Right lobe of liver (tissue), 6 donors: ENCODE measurements at regions not wholly inside any gene's neighbourhood (a gene's known extent, or its start where the extent isn't known, plus 50 kb on each side); places are given as distances from the start of the nearest gene placed in this dataset.

Source experiments
- ATAC-seq, 4 donors: fragments of 200-7000 bp; cut with Tn5 transposase; one replicate each; pipeline ENCODE4 v1.9.1; 2020; ENCODE audit warnings: mild to moderate bottlenecking in 4 of 4, moderate library complexity in 4 of 4
- DNase-seq, 3 donors: peaks; one replicate each; pipeline ENCODE4 v3.0.0-alpha.2; 2020
- H3K27ac ChIP-seq, 3 donors: fragments of 200-600 bp; one replicate each; pipeline ENCODE4 v1.8.0; 2022
- H3K27me3 ChIP-seq, 2 donors: fragments of 200-600 bp; one replicate each; pipeline ENCODE4 v1.8.0; 2022
- H3K36me3 ChIP-seq, 4 donors: fragments of 200-600 bp; sonication (generic) in 1 of 4; one replicate each; pipeline versions ENCODE4 v1.5.1 to v1.8.0; 2017 to 2022; ENCODE audit warnings: control low read depth in 1 of 4
- H3K4me1 ChIP-seq, 4 donors: fragments of 200-600 bp; sonication (generic) in 1 of 4; one replicate each; pipeline versions ENCODE4 v1.5.1 to v1.8.0; 2017 to 2022; ENCODE audit warnings: control low read depth in 1 of 4
- H3K4me3 ChIP-seq, 3 donors: fragments of 200-600 bp; one replicate each; pipeline ENCODE4 v1.8.0; 2022
- H3K9me3 ChIP-seq, 4 donors: fragments of 200-600 bp; sonication (generic) in 1 of 4; one replicate each; pipeline versions ENCODE4 v1.5.1 to v1.8.0; 2017 to 2022; ENCODE audit warnings: control low read depth in 1 of 4
- POLR2A ChIP-seq: fragments of 450-650 bp; IDR thresholded peaks from one replicate; pipeline ENCODE4 v1.6.1; 2017; ENCODE audit warnings: antibody characterized with exemption, mild to moderate bottlenecking
- WGBS: methylation state at CpG from one replicate; pipeline ENCODE4 v1.1.6; 2018; ENCODE audit warnings: low coverage, low lambda C conversion rate; ENCODE audit not compliant: insufficient coverage; ENCODE audit errors: missing lambda C conversion rate; 5-methylcytosine and 5-hydroxymethylcytosine counted together
- intact Hi-C, 2 donors: fragments of 100-400 bp; cut with DNase I; formaldehyde crosslinking; loops; one replicate each; pipeline versions ENCODE4 v1.11.2 to v1.14.1; 2022
- TF ChIP-seq, protein P1 (sequence below), 4 donors: fragments of 200-600 bp in 3 of 4; fragments of 450-650 bp in 1 of 4; IDR thresholded peaks; one replicate each; pipeline versions ENCODE4 v1.5.1 to v1.8.0; 2016 to 2022; ENCODE audit warnings: antibody characterized with exemption in 4 of 4, mild to moderate bottlenecking in 2 of 4
- donor health status: DM: no; HTN: yes; CAD: no.
- donor health status: DM: no; HTN: no; CAD: no.
- donor health status: DM: no; HTN: no; CAD: no.
- donor health status: DM: no; HTN: yes; CAD: no.
- donor health status: DM: no; HTN: yes; CAD: no.

DNA sequence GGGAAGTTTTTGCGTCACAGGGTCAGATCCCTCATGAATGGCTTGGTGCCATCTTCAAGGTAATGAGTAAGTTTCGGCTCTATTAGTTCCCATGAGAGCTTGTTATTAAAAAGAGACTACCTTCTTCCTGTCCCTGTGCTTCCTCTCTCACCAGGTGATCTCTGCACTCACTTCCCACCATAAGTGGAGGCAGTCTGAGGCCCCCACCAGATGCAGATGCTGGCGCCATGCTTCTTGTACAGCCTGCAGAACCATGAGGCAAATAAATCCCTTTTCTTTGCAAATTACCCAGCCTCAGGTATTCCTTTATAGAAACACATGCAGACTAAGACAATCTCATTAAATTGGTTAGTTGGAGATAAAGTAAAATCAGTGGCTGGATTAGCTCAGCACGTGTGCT is 75.6 kb upstream of the RFC3 start:
- no peak overlapping the region for H3K27ac ChIP-seq
- 79% methylated on average over 4 of the region's 4 CpGs for WGBS
- peaks cover 0 to 12% (median 4%) of the 10 kb centered on the region in 4 donors for H3K4me1 ChIP-seq
- H3K27me3 ChIP-seq: no peaks in the 10 kb centered on the region
- no peak for ATAC-seq
- intact Hi-C loops: no loop called here
- TF ChIP-seq, protein P1, sequence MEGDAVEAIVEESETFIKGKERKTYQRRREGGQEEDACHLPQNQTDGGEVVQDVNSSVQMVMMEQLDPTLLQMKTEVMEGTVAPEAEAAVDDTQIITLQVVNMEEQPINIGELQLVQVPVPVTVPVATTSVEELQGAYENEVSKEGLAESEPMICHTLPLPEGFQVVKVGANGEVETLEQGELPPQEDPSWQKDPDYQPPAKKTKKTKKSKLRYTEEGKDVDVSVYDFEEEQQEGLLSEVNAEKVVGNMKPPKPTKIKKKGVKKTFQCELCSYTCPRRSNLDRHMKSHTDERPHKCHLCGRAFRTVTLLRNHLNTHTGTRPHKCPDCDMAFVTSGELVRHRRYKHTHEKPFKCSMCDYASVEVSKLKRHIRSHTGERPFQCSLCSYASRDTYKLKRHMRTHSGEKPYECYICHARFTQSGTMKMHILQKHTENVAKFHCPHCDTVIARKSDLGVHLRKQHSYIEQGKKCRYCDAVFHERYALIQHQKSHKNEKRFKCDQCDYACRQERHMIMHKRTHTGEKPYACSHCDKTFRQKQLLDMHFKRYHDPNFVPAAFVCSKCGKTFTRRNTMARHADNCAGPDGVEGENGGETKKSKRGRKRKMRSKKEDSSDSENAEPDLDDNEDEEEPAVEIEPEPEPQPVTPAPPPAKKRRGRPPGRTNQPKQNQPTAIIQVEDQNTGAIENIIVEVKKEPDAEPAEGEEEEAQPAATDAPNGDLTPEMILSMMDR (IDR thresholded peaks at IDR 0.05): no peak
- TF ChIP-seq POLR2A: no peak
- no peak overlapping the region for H3K4me3 ChIP-seq
- no peak for DNase-seq
- H3K36me3 ChIP-seq: no peaks in the 10 kb centered on the region
- H3K9me3 ChIP-seq: no peaks in the 10 kb centered on the region

DNA sequence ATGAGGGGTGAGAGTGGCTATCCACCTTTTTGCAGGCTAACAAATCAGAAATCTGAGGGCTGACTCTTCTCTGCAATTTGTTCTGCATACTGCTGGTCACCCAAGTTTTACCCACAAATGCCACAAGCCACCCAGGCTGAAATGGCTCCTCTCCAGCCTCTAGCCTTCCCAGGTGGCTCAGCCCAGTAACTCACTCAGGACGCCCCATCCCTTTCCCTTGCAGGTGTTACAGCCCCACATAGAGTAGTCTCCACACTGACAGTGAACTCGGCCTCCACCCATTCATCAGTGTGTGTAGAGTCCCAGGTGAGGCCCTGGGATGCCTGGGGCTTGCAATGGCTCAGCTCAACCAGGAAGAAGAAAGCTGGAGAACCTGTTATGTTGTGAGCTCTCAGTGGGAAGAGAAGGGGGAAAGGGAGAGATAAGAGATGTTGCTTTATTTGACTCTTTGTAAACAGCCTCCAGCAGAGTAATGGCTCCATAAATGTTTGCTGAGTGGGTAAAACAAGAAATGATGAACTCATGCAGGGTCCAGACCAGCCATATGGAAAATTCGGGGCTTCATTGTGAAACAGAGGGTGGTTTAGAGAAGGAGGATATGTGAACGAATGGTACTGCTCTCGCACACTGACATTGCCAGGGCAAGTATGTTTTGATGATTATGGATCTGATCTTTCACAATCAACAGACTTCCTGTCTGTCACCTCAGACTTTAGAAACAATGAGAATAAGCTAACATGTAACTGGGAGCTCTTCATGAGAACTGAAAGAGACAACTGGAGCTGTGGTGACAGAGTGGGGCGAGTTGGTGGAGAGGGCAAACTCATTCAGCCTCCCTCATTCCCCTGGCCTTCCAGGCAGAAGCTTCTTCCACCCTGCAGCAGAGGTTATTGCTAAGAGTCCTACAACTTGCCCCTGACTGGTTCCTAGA is 74.2 kb upstream of the RFC3 start:
- H3K36me3 ChIP-seq: no peaks in the 10 kb centered on the region
- intact Hi-C loops: no loop called here
- no peaks in the 10 kb centered on the region for H3K27me3 ChIP-seq
- H3K27ac ChIP-seq: no peak overlapping the region
- WGBS: 65% methylated on average over 4 of the region's 6 CpGs
- no peaks in the 10 kb centered on the region for H3K9me3 ChIP-seq
- H3K4me3 ChIP-seq: no peak overlapping the region
- no peak for DNase-seq
- peak; percentile 25 to 35 (median 29) for ATAC-seq
- no peak for TF ChIP-seq POLR2A
- TF ChIP-seq, protein P1 (IDR thresholded peaks at IDR 0.05): no peak
- peaks cover 0 to 12% (median 4%) of the 10 kb centered on the region in 4 donors for H3K4me1 ChIP-seq

DNA sequence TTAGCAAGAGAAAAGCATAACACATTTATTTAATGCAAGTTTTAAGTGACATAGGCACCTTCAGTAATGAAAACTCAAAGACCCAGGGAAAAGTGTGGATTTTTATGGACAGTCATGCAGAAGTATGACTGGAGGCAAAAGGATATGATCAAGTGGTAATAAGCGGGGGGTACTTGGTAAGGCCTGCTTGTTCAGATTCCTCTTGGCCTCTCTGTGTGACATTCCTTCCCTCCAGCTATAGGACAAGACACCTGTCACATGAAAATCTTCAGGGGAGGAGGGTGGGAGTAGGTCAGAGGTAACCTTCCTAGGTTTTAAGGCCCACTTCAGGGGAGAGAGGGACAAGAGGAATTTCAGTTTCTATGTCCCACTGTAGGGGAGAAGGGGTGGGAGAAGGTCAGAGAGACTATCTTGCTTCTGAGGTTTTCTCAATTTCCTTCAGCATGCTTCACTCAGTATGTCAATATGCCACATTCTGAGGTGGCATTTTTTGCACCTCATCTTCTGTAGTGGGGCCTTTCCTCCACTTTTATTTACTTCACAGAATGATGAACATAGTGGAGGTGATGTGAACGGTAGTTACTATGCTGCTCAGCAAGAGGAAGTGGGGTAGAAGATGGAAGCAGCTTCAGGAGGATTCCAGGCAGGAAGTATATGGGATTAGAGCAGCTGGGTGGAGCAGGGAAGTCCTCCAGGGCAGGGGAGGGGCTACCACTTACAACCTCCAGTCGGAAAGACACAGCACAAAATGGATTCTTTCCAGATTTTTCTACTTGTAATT is 73.2 kb upstream of the RFC3 start:
- H3K4me3 ChIP-seq: no peak overlapping the region
- DNase-seq (no peak), ATAC-seq (peak; percentile 24 to 79 (median 48))
- no peaks in the 10 kb centered on the region for H3K36me3 ChIP-seq
- TF ChIP-seq, protein P1 (IDR thresholded peaks at IDR 0.05): no peak
- TF ChIP-seq POLR2A: no peak
- H3K27ac ChIP-seq: peak overlapping the region in 1 of 3 donors; percentile 36
- intact Hi-C loops: no loop called here
- H3K4me1 ChIP-seq: peaks cover 0 to 12% (median 4%) of the 10 kb centered on the region in 4 donors
- H3K9me3 ChIP-seq: no peaks in the 10 kb centered on the region
- no peaks in the 10 kb centered on the region for H3K27me3 ChIP-seq
- 44% methylated on average over 3 of the region's 3 CpGs for WGBS

DNA sequence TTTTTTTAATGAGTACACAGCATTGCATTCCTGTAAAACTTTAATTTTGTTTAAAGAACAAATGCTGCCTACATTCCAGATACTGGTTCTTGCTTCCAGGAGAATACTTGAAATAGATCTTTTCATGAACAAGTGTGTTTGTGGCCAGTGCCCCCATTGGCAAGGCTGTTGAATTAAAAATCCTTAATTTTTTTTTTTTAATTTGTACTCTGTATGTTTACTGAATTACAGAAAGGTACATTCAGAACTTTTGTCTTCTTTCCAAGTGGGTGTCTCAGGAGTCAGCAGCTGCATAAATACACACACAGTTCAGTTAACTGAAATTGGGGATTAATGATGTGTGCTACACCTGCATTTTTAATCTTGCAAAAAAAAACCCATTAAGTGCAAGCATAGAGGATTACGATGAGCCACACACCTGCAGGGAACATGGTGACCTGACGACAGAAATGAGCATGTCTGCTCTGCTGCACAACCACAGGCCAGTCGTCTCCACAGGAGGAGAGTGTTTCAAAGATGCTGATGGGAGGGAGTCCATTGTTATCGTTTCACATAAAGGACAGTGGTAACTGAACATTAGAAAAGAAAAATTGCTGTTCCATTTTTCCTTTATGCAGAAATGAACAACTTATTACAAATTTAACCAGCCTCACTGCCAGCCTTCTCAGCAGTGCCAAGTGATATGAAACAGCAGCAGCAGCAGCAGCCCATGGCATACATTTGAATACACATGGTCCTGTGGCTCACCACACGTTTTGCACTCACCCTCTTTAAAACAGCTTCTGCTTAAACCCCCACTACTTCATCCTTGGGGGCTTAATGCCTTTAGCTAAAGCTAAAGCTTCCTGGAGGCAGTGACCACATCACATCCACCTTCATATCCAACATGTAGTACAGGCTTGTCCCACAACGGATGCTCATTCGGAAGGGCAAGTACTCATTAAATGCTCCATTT is 72.3 kb upstream of the RFC3 start:
- no peaks in the 10 kb centered on the region for H3K27me3 ChIP-seq
- H3K9me3 ChIP-seq: no peaks in the 10 kb centered on the region
- ATAC-seq (peak; percentile 15 to 79 (median 41)), DNase-seq (no peak)
- TF ChIP-seq, protein P1 (IDR thresholded peaks at IDR 0.05): no peak
- no peak for TF ChIP-seq POLR2A
- peak overlapping the region in 1 of 3 donors; percentile 36 for H3K27ac ChIP-seq
- WGBS: 67% methylated on average over 5 of the region's 7 CpGs
- intact Hi-C loops: no loop called here
- H3K4me1 ChIP-seq: peaks cover 0 to 12% (median 4%) of the 10 kb centered on the region in 4 donors
- no peaks in the 10 kb centered on the region for H3K36me3 ChIP-seq
- no peak overlapping the region for H3K4me3 ChIP-seq
